SK-N-SH (cell line): ENCODE measurements at regions not wholly inside any gene's neighbourhood (a gene's known extent, or its start where the extent isn't known, plus 50 kb on each side); places are given as distances from the start of the nearest gene placed in this dataset.

ENCODE experiments used
- CTCF ChIA-PET: fragments of 300-600, 350-600 bp; formaldehyde crosslinking; extraction: SDS; loops from one replicate; lab custom pipeline; 2021; lab: Yijun Ruan, JAX
- POLR2A ChIA-PET: fragments of 350-600 bp; sonication (Branson Sonifier 250); formaldehyde crosslinking; extraction: SDS; loops from one replicate; lab custom pipeline; 2020; ENCODE audit warnings: antibody characterized with exemption, inconsistent platforms; lab: Yijun Ruan, JAX
- DNase-seq: peaks from one replicate; pipeline ENCODE4 v3.0.0; 2012
- H2AFZ ChIP-seq: fragments of 200-600 bp; sonication (generic); 2 replicates; pipeline ENCODE4 v1.8.1; 2016; ENCODE audit warnings: antibody characterized with exemption, mild to moderate bottlenecking, low read depth
- H3F3A ChIP-seq: fragments of 200-600 bp; sonication (generic); replicated peaks from 2 replicates; pipeline ENCODE3; 2016; ENCODE audit warnings: antibody characterized with exemption, mild to moderate bottlenecking; ENCODE audit not compliant: insufficient read depth
- H3K27ac ChIP-seq, 2 experiments: fragments of 200-500 bp in 1 of 2; fragments of 200-600 bp in 1 of 2; sonication (Bioruptor generic) in 1 of 2; sonication (generic), shearing (Covaris generic) in 1 of 2; 2 replicates each; pipeline versions ENCODE4 v1.5.1 to v1.6.1; 2014 to 2016; ENCODE audit warnings: low read depth in 2 of 2, inconsistent platforms in 1 of 2, low read length in 1 of 2, mild to moderate bottlenecking in 1 of 2, mixed read lengths in 1 of 2
- H3K27me3 ChIP-seq: fragments of 200-600 bp; sonication (generic), shearing (Covaris generic); 2 replicates; pipeline ENCODE4 v1.6.1; 2016; ENCODE audit warnings: mixed run types; ENCODE audit not compliant: insufficient read depth
- H3K36me3 ChIP-seq, 2 experiments: fragments of 200-500 bp in 1 of 2; fragments of 200-600 bp in 1 of 2; sonication (Bioruptor generic) in 1 of 2; sonication (generic) in 1 of 2; replicated peaks in 1 of 2; 2 replicates each; pipeline versions ENCODE3 to v1.5.1; 2014 to 2016; ENCODE audit warnings: low read length in 1 of 2, mild to moderate bottlenecking in 1 of 2; ENCODE audit not compliant: insufficient read depth in 2 of 2, control insufficient read depth in 1 of 2
- H3K4me1 ChIP-seq, 2 experiments: fragments of 200-500 bp in 1 of 2; fragments of 200-600 bp in 1 of 2; sonication (Bioruptor generic) in 1 of 2; sonication (generic), shearing (Covaris generic) in 1 of 2; 2 replicates each; pipeline versions ENCODE4 v1.5.1 to v1.6.1; 2014 to 2016; ENCODE audit warnings: low read depth in 1 of 2, low read length in 1 of 2, mixed run types in 1 of 2; ENCODE audit not compliant: insufficient read depth in 2 of 2, control insufficient read depth in 1 of 2
- H3K4me2 ChIP-seq: fragments of 200-600 bp; sonication (generic), shearing (Covaris generic); 2 replicates; pipeline ENCODE4 v1.6.1; 2017; ENCODE audit warnings: mixed run types
- H3K4me3 ChIP-seq, 2 experiments: fragments of 200-500 bp in 1 of 2; fragments of 200-600 bp in 1 of 2; sonication (Bioruptor generic) in 1 of 2; sonication (generic), shearing (Covaris generic) in 1 of 2; 2 replicates each; pipeline versions ENCODE4 v1.5.1 to v1.8.1; 2014 to 2016; ENCODE audit warnings: low read depth in 2 of 2, inconsistent platforms in 1 of 2, low read length in 1 of 2, mild to moderate bottlenecking in 1 of 2, mixed read lengths in 1 of 2, moderate library complexity in 1 of 2
- H3K79me2 ChIP-seq: fragments of 200-600 bp; sonication (generic); 2 replicates; pipeline ENCODE4 v1.8.1; 2017; ENCODE audit warnings: mild to moderate bottlenecking; ENCODE audit not compliant: insufficient read depth
- H3K9ac ChIP-seq: fragments of 200-600 bp; sonication (generic); 2 replicates; pipeline ENCODE4 v1.6.1; 2017; ENCODE audit warnings: mixed run types
- H3K9me2 ChIP-seq: fragments of 200-600 bp; sonication (generic); 2 replicates; pipeline ENCODE4 v1.6.1; 2017; ENCODE audit warnings: mixed run types
- H3K9me3 ChIP-seq: fragments of 200-600 bp; sonication (generic); 2 replicates; pipeline ENCODE4 v1.6.1; 2017; ENCODE audit warnings: mixed run types, mild to moderate bottlenecking, moderate library complexity
- H4K20me1 ChIP-seq: fragments of 200-600 bp; sonication (generic); 2 replicates; pipeline ENCODE4 v1.6.1; 2017; ENCODE audit warnings: mild to moderate bottlenecking, mixed run types; ENCODE audit not compliant: insufficient read depth
- EP300 ChIP-seq, 2 experiments: IDR thresholded peaks; 2 replicates each; pipeline versions ENCODE4 v1.4.0 to v1.6.1; 2012; ENCODE audit warnings: borderline replicate concordance in 1 of 2, low read depth in 1 of 2, low read length in 1 of 2
- GATA2 ChIP-seq: sonication (generic); formaldehyde crosslinking; IDR thresholded peaks from 2 replicates; pipeline ENCODE4 v1.5.0; 2020; ENCODE audit warnings: mild to moderate bottlenecking, missing genetic modification reagents
- JUND ChIP-seq: IDR thresholded peaks from 2 replicates; pipeline ENCODE4 v1.4.0; 2012
- POLR2AphosphoS5 ChIP-seq: IDR thresholded peaks from 2 replicates; pipeline ENCODE4 v1.6.1; 2012; ENCODE audit warnings: low read depth, low read length
- RCOR1 ChIP-seq: fragments of 150-350 bp; IDR thresholded peaks from 2 replicates; pipeline ENCODE4 v1.6.1; 2017; ENCODE audit warnings: antibody characterized with exemption, low read length
- RXRA ChIP-seq: IDR thresholded peaks from 2 replicates; pipeline ENCODE4 v1.4.0; 2012; ENCODE audit warnings: low read depth, mild to moderate bottlenecking, borderline replicate concordance
- SIN3A ChIP-seq: IDR thresholded peaks from 2 replicates; pipeline ENCODE4 v1.6.1; 2012; ENCODE audit warnings: low read depth, mild to moderate bottlenecking, low read length, moderate library complexity, borderline replicate concordance
- TEAD4 ChIP-seq: IDR thresholded peaks from 2 replicates; pipeline ENCODE4 v1.4.0; 2012; ENCODE audit warnings: mild to moderate bottlenecking, borderline replicate concordance; ENCODE audit not compliant: insufficient read depth
- WGBS: methylation state at CpG from one replicate; pipeline ENCODE4 v1.1.6; 2017; ENCODE audit warnings: low lambda C conversion rate; 5-methylcytosine and 5-hydroxymethylcytosine counted together
- TF ChIP-seq, protein P1 (sequence below): IDR thresholded peaks from 2 replicates; pipeline ENCODE4 v1.4.0; 2012; ENCODE audit warnings: low read depth, borderline replicate concordance
- TF ChIP-seq, protein P2 (sequence below): IDR thresholded peaks from 2 replicates; pipeline ENCODE4 v1.4.0; 2012; ENCODE audit warnings: low read depth, borderline replicate concordance
- TF ChIP-seq, protein P3 (sequence below): fragments of 200-600 bp; sonication (generic); IDR thresholded peaks from 2 replicates; pipeline ENCODE4 v1.6.1; 2017; ENCODE audit warnings: antibody characterized with exemption, mild to moderate bottlenecking, moderate library complexity
- TF ChIP-seq, protein P4 (sequence below): IDR thresholded peaks from 2 replicates; pipeline ENCODE4 v1.6.1; 2012; ENCODE audit warnings: mild to moderate bottlenecking, low read depth, low read length, moderate library complexity

DNA sequence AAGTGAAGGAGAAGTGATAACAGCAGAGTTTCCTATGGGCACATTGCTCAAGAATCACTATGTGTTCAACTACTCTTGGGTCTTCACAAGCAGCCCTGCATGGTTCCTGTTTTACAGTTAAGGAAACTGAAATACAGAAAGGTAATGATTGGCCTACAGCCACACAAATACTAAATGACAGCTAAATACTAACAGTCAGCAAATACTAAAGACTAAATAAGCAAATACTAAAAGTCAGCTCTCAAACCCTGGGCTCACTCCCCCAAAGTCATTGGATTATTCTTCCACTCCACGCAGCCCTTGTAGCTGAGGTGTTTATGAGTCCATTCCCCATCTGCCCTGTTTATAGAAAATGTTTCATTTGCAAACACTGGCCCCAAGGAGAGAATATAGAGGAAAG is 372.7 kb upstream of the CDH11 start:
- no peak overlapping the region for H3K27ac ChIP-seq
- no peak for TF ChIP-seq TEAD4
- TF ChIP-seq EP300 (IDR thresholded peaks at IDR 0.05; ENCODE audit: borderline replicate concordance in 1 of 2, low read depth in 1 of 2, low read length in 1 of 2) = no peak
- TF ChIP-seq, protein P1, sequence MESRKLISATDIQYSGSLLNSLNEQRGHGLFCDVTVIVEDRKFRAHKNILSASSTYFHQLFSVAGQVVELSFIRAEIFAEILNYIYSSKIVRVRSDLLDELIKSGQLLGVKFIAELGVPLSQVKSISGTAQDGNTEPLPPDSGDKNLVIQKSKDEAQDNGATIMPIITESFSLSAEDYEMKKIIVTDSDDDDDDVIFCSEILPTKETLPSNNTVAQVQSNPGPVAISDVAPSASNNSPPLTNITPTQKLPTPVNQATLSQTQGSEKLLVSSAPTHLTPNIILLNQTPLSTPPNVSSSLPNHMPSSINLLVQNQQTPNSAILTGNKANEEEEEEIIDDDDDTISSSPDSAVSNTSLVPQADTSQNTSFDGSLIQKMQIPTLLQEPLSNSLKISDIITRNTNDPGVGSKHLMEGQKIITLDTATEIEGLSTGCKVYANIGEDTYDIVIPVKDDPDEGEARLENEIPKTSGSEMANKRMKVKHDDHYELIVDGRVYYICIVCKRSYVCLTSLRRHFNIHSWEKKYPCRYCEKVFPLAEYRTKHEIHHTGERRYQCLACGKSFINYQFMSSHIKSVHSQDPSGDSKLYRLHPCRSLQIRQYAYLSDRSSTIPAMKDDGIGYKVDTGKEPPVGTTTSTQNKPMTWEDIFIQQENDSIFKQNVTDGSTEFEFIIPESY = no peak
- TF ChIP-seq, protein P2, sequence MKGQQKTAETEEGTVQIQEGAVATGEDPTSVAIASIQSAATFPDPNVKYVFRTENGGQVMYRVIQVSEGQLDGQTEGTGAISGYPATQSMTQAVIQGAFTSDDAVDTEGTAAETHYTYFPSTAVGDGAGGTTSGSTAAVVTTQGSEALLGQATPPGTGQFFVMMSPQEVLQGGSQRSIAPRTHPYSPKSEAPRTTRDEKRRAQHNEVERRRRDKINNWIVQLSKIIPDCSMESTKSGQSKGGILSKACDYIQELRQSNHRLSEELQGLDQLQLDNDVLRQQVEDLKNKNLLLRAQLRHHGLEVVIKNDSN = no peak
- TF ChIP-seq RCOR1 = no peak
- no peak for TF ChIP-seq JUND
- TF ChIP-seq, protein P3, sequence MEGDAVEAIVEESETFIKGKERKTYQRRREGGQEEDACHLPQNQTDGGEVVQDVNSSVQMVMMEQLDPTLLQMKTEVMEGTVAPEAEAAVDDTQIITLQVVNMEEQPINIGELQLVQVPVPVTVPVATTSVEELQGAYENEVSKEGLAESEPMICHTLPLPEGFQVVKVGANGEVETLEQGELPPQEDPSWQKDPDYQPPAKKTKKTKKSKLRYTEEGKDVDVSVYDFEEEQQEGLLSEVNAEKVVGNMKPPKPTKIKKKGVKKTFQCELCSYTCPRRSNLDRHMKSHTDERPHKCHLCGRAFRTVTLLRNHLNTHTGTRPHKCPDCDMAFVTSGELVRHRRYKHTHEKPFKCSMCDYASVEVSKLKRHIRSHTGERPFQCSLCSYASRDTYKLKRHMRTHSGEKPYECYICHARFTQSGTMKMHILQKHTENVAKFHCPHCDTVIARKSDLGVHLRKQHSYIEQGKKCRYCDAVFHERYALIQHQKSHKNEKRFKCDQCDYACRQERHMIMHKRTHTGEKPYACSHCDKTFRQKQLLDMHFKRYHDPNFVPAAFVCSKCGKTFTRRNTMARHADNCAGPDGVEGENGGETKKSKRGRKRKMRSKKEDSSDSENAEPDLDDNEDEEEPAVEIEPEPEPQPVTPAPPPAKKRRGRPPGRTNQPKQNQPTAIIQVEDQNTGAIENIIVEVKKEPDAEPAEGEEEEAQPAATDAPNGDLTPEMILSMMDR = no peak
- no peak for TF ChIP-seq RXRA
- no peak for TF ChIP-seq POLR2AphosphoS5
- TF ChIP-seq, protein P4, sequence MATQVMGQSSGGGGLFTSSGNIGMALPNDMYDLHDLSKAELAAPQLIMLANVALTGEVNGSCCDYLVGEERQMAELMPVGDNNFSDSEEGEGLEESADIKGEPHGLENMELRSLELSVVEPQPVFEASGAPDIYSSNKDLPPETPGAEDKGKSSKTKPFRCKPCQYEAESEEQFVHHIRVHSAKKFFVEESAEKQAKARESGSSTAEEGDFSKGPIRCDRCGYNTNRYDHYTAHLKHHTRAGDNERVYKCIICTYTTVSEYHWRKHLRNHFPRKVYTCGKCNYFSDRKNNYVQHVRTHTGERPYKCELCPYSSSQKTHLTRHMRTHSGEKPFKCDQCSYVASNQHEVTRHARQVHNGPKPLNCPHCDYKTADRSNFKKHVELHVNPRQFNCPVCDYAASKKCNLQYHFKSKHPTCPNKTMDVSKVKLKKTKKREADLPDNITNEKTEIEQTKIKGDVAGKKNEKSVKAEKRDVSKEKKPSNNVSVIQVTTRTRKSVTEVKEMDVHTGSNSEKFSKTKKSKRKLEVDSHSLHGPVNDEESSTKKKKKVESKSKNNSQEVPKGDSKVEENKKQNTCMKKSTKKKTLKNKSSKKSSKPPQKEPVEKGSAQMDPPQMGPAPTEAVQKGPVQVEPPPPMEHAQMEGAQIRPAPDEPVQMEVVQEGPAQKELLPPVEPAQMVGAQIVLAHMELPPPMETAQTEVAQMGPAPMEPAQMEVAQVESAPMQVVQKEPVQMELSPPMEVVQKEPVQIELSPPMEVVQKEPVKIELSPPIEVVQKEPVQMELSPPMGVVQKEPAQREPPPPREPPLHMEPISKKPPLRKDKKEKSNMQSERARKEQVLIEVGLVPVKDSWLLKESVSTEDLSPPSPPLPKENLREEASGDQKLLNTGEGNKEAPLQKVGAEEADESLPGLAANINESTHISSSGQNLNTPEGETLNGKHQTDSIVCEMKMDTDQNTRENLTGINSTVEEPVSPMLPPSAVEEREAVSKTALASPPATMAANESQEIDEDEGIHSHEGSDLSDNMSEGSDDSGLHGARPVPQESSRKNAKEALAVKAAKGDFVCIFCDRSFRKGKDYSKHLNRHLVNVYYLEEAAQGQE = no peak
- no peak for TF ChIP-seq GATA2
- no peak for TF ChIP-seq SIN3A
- peaks cover 0 to 6% of the 10 kb centered on the region in 2 experiments; a peak in 1 of 4 replicates for H3K4me1 ChIP-seq
- H3K4me2 ChIP-seq = no peak overlapping the region
- H3F3A ChIP-seq = no peaks in the 10 kb centered on the region
- no peaks in the 10 kb centered on the region for H3K27me3 ChIP-seq
- H2AFZ ChIP-seq = no peak overlapping the region
- no peaks in the 10 kb centered on the region for H3K9me2 ChIP-seq
- no peaks in the 10 kb centered on the region for H3K36me3 ChIP-seq
- WGBS = 54% methylated on average over 1 of the region's 1 CpG
- no peak overlapping the region for H3K4me3 ChIP-seq
- H3K9me3 ChIP-seq = no peaks in the 10 kb centered on the region
- DNase-seq = no peak
- H4K20me1 ChIP-seq = no peaks in the 10 kb centered on the region
- ChIA-PET POLR2A (no interaction called here), CTCF (no interaction called here)
- H3K79me2 ChIP-seq = no peaks in the 10 kb centered on the region
- H3K9ac ChIP-seq = no peak overlapping the region
